GM23338 (cell line): ENCODE measurements at regions not wholly inside any gene's neighbourhood (a gene's known extent, or its start where the extent isn't known, plus 50 kb on each side); places are given as distances from the start of the nearest gene placed in this dataset.

Experiments used
- CREB1 ChIP-seq: fragments of 250-450 bp; sonication (Bioruptor Pico); IDR thresholded peaks from 2 replicates; pipeline ENCODE4 v1.5.0; 2020; ENCODE audit warnings: low read depth, mild to moderate bottlenecking, moderate library complexity
- EZH2 ChIP-seq: fragments of 200-600 bp; sonication (generic); IDR thresholded peaks from one replicate; pipeline ENCODE4 v1.8.0; 2017; ENCODE audit warnings: antibody characterized with exemption, mild to moderate bottlenecking, low read depth; ENCODE audit not compliant: unreplicated experiment
- EZH2phosphoT487 ChIP-seq: fragments of 200-600 bp; sonication (generic); IDR thresholded peaks from one replicate; pipeline ENCODE4 v1.8.1; 2018; ENCODE audit warnings: antibody characterized with exemption; ENCODE audit not compliant: unreplicated experiment
- JUNB ChIP-seq: IDR thresholded peaks from one replicate; pipeline ENCODE4 v1.6.1; 2016; ENCODE audit warnings: antibody characterized with exemption; ENCODE audit not compliant: unreplicated experiment
- NANOG ChIP-seq: IDR thresholded peaks from 2 replicates; pipeline ENCODE4 v1.6.1; 2016; ENCODE audit warnings: antibody characterized with exemption, borderline replicate concordance
- POLR2AphosphoS5 ChIP-seq: IDR thresholded peaks from 2 replicates; pipeline ENCODE4 v1.6.1; 2016; ENCODE audit warnings: antibody characterized with exemption, low read depth
- STAT1 ChIP-seq: IDR thresholded peaks from one replicate; pipeline ENCODE4 v1.6.1; 2016; ENCODE audit warnings: antibody characterized with exemption; ENCODE audit not compliant: unreplicated experiment
- TF ChIP-seq, protein P1 (sequence below), 2 experiments: fragments of 200-600 bp in 1 of 2; sonication (generic) in 1 of 2; conservative IDR thresholded peaks; 2 replicates each; pipeline versions ENCODE4 v1.5.1 to v1.6.1; 2016 to 2017; ENCODE audit warnings: antibody characterized with exemption in 2 of 2, low read depth in 2 of 2, mild to moderate bottlenecking in 2 of 2, moderate library complexity in 1 of 2
- TF ChIP-seq, protein P2 (sequence below): IDR thresholded peaks from one replicate; pipeline ENCODE4 v1.6.1; 2018; ENCODE audit warnings: antibody characterized with exemption; ENCODE audit not compliant: unreplicated experiment
- TF ChIP-seq, protein P3 (sequence below): IDR thresholded peaks from 2 replicates; pipeline ENCODE4 v1.6.1; 2016; ENCODE audit warnings: antibody characterized with exemption

GRCh38 chr12:45611061-45611460, 118.4 kb upstream of the ARID2 start:
- TF ChIP-seq, protein P1, sequence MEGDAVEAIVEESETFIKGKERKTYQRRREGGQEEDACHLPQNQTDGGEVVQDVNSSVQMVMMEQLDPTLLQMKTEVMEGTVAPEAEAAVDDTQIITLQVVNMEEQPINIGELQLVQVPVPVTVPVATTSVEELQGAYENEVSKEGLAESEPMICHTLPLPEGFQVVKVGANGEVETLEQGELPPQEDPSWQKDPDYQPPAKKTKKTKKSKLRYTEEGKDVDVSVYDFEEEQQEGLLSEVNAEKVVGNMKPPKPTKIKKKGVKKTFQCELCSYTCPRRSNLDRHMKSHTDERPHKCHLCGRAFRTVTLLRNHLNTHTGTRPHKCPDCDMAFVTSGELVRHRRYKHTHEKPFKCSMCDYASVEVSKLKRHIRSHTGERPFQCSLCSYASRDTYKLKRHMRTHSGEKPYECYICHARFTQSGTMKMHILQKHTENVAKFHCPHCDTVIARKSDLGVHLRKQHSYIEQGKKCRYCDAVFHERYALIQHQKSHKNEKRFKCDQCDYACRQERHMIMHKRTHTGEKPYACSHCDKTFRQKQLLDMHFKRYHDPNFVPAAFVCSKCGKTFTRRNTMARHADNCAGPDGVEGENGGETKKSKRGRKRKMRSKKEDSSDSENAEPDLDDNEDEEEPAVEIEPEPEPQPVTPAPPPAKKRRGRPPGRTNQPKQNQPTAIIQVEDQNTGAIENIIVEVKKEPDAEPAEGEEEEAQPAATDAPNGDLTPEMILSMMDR (conservative IDR thresholded peaks at IDR 0.05; ENCODE audit: low read depth in 2 of 2): no peak
- TF ChIP-seq JUNB (no peak), CREB1 (no peak), EZH2 (no peak), POLR2AphosphoS5 (no peak), STAT1 (no peak), EZH2phosphoT487 (no peak), NANOG (no peak)
- TF ChIP-seq, protein P2, sequence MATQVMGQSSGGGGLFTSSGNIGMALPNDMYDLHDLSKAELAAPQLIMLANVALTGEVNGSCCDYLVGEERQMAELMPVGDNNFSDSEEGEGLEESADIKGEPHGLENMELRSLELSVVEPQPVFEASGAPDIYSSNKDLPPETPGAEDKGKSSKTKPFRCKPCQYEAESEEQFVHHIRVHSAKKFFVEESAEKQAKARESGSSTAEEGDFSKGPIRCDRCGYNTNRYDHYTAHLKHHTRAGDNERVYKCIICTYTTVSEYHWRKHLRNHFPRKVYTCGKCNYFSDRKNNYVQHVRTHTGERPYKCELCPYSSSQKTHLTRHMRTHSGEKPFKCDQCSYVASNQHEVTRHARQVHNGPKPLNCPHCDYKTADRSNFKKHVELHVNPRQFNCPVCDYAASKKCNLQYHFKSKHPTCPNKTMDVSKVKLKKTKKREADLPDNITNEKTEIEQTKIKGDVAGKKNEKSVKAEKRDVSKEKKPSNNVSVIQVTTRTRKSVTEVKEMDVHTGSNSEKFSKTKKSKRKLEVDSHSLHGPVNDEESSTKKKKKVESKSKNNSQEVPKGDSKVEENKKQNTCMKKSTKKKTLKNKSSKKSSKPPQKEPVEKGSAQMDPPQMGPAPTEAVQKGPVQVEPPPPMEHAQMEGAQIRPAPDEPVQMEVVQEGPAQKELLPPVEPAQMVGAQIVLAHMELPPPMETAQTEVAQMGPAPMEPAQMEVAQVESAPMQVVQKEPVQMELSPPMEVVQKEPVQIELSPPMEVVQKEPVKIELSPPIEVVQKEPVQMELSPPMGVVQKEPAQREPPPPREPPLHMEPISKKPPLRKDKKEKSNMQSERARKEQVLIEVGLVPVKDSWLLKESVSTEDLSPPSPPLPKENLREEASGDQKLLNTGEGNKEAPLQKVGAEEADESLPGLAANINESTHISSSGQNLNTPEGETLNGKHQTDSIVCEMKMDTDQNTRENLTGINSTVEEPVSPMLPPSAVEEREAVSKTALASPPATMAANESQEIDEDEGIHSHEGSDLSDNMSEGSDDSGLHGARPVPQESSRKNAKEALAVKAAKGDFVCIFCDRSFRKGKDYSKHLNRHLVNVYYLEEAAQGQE: no peak
- TF ChIP-seq, protein P3, sequence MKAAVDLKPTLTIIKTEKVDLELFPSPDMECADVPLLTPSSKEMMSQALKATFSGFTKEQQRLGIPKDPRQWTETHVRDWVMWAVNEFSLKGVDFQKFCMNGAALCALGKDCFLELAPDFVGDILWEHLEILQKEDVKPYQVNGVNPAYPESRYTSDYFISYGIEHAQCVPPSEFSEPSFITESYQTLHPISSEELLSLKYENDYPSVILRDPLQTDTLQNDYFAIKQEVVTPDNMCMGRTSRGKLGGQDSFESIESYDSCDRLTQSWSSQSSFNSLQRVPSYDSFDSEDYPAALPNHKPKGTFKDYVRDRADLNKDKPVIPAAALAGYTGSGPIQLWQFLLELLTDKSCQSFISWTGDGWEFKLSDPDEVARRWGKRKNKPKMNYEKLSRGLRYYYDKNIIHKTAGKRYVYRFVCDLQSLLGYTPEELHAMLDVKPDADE: no peak
